Hepatocyte (in vitro differentiated cells): ENCODE measurements at regions not wholly inside any gene's neighbourhood (a gene's known extent, or its start where the extent isn't known, plus 50 kb on each side); places are given as distances from the start of the nearest gene placed in this dataset.

Experiments used
- EZH2 ChIP-seq: fragments of 200-600 bp; sonication (generic); IDR thresholded peaks from 2 replicates; pipeline ENCODE4 v1.6.1; 2016; ENCODE audit warnings: antibody characterized with exemption, mild to moderate bottlenecking, borderline replicate concordance
- TF ChIP-seq, protein P1 (sequence below): fragments of 200-600 bp; sonication (generic); IDR thresholded peaks from 2 replicates; pipeline ENCODE4 v1.5.1; 2016; ENCODE audit warnings: antibody characterized with exemption, mild to moderate bottlenecking; ENCODE audit not compliant: poor library complexity

DNA sequence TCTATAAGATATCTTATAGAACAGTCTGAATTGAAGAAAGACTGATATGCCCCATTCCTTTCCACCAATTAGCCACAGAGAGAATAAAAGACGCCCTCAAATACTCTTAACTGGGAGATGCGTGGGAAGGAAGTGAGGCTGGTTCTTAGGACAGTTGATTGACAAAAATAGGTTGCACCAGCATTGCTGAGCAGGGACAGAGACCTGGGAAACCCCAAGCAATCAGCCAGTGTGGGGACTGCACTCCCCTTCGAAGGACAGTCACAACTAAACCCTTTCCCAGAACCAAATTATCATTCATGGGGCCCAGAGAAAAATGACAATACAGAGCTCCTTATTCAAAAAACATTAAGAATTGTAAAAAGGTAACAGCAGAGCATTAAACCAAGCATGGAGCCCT lies 196.9 kb upstream of the GHITM start:
- TF ChIP-seq, protein P1, sequence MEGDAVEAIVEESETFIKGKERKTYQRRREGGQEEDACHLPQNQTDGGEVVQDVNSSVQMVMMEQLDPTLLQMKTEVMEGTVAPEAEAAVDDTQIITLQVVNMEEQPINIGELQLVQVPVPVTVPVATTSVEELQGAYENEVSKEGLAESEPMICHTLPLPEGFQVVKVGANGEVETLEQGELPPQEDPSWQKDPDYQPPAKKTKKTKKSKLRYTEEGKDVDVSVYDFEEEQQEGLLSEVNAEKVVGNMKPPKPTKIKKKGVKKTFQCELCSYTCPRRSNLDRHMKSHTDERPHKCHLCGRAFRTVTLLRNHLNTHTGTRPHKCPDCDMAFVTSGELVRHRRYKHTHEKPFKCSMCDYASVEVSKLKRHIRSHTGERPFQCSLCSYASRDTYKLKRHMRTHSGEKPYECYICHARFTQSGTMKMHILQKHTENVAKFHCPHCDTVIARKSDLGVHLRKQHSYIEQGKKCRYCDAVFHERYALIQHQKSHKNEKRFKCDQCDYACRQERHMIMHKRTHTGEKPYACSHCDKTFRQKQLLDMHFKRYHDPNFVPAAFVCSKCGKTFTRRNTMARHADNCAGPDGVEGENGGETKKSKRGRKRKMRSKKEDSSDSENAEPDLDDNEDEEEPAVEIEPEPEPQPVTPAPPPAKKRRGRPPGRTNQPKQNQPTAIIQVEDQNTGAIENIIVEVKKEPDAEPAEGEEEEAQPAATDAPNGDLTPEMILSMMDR = no peak
- TF ChIP-seq EZH2 = no peak
